HG03565 (cell line): ENCODE measurements at regions not wholly inside any gene's neighbourhood (a gene's known extent, or its start where the extent isn't known, plus 50 kb on each side); places are given as distances from the start of the nearest gene placed in this dataset.

ENCODE experiments used
- ATAC-seq: cut with Tn5 transposase; IDR thresholded peaks from one replicate; pipeline ENCODE4 v1.9.1; 2021; ENCODE audit warnings: mild to moderate bottlenecking, moderate library complexity; ENCODE audit not compliant: unreplicated experiment

DNA sequence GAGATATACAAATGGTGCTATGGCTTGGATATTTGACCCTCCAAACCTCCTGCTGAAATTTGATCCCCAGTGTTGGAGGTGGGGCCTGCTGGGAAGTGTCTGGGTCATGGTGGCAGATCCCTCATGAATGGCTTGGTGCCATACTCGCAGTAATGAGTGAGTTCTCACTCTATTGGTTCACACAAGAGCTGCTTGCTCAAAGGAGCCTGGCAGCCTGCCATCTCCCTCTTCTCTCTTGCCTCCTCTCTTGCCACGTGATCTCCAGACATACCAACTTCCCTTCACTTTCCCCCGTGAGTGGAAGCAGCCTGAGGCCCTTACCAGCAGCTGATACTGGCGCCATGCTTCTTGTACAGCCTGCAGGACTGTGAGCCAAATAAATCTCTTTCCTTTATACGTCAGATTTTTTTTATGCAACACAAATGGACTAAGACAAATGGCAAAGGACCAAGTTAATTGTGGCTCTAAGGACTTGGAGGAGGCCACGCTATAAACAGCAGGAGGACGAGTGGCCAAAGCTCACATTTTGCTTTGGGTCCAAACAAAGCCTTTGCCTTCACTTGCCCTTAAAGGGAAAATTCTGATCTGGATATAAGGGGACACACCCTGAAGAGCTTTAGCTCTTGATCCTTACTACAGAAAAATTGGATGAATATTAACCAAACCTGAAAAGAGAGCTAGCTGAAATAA is 214.7 kb downstream of the SS18 start:
- no peak for ATAC-seq

DNA sequence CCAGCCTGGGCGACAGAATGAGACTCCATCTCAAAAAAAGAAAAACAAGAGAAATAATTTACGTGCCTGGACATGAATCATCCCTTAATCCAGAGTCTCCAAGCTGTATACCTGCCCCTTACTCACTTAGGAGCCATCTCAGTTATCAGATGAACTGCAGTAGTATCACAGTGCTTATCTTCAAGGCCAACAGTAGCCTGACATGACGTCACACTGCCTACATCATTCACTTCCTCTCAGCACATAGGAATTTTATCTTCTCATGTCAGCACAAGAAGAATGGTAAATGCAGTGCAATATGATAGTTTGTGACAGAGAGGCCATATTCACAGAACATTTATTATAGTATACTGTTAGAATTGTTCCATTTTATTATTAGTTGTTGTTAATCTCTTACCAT is 216.6 kb downstream of the SS18 start:
- ATAC-seq = no peak

DNA sequence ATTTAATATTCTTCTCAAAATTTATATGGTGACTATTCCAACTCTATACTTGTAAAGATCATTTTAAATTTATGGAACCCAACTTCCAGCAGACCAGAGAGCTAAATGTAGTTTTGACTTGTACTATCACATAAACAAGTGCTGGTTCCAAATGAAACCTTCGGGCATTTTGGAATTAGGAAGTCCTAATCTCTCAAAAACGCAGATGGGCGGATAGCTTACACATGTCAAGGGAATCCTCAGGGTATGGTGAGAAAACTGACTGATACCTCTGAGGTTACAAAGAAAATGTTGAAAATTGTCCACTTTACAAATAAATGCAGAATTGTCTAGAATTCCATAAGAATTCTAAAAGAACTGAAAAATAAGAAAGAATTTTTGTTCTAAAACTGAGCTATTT is 224.1 kb downstream of the SS18 start:
- no peak for ATAC-seq

DNA sequence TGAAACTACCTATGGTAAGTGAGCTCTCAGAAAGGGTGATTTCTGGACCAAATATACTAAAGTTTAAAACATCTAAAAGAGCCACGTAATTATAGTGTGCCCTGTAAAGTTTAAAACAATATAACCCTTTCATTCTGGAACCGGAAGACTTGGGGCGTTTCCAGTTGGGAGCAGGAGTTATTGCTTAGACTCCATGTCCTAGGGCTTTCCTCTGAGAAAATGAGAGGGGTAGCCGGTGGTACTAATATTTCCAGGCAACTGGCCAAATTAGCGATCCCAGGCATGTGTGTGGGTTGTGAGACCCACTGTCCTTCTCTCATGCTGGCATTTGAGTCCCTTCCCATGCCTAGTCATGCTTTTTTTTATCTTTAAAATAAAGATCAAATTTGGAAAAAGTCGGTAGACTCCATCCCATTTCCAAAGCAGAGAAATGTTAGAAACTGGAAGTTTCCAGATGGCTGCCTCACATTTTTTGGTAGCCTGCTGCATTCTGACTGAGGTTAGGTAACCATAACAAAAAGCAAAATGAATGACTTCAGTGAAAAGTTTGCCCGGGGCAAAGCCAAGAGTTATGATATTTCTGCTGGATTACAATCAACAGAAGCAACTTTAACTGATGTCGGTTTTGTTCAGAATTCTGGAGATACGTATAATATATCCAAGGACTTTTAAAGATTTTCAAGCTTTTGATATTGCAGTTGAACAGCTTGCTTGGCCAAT is 227.4 kb downstream of the SS18 start:
- no peak for ATAC-seq

DNA sequence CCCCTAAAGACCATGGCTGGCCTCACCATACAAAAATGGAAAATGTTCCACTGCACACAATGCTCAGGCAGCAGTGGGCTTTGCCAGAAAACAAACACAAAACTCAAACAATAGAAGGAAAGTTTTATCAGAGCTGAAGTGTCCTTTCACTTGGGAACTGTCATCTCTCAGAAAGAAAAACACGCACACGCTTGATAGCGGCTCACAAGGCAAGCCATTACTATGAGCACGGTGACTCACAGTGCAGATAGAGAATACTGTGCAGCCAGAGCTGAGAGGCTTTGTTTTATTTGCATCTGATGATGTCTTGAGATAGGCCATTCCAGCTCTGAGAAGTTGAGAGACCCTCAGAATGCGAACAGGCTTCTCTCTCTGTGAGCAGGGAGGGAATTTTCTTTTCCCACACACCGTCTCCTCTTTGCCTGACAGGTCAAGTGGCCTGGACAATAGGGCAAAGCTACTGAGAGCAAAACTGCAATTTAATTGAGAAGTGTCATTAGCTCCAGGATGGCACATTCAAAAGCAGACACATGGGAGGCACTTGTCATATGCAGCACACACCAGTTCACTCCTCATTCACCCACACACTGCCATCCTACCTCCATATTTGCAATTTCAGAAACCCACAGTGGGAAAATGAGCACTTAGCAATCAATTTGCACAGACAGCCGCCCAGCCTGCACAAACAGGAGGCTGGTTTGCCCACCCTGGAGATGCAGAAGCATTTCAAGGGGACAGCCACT is 236.6 kb downstream of the SS18 start:
- ATAC-seq = no peak

DNA sequence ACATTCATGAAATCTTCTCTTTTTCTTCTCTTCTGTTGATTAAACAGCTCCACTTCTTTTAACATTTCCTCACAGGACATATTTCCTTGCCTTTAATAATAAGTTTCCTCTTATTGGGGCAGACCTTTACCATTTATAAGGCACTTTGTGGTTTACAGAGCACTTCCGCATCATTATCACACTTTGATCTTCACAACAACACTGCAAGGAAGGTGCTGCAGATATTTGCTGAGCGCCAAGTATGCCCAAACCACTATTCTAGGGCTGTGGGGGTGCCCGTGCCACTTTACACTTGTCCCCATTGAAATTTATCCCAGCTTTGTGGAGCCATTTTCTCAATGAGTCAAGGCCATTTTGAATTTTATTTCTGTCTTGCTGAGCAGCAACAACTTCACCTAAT is 246.6 kb downstream of the SS18 start:
- ATAC-seq = no peak

DNA sequence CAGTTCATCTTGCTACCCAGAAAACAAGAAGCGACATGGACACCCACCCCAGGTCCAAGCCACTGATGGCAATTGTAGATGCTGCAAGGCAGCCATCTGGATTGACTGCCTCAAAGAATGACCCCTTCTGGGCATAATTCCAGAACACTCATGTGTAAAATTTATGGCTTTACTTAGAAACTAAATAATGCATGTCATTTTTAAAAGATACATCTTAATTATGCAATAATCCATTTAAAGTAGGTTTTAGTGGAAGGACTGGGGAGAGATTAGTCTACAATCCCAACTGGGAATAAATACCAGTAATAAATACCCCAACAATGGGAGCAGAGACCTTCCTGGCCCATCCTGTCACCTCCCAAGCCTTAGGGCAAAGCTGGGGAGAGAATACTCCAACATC is 247.7 kb downstream of the SS18 start:
- ATAC-seq = no peak

DNA sequence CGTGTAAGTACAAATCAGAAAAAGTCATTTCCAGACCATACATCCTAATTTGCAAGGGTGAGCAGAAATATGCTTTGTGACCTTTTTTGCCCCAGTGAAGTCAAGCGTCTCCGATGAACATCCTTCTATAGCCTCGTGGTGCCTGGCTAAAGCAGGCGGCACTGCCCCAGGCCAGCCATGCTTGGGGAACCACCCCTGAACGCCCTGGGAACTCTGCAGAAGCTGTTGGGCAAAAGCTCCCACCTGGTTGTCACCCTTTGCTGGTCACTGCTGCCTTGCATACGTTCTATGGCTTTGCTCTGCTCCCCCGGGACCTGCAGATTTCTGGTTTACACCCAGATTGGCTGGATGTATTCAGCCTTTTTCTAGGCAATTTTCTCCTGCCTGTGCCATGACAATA is 256.4 kb downstream of the SS18 start:
- no peak for ATAC-seq

DNA sequence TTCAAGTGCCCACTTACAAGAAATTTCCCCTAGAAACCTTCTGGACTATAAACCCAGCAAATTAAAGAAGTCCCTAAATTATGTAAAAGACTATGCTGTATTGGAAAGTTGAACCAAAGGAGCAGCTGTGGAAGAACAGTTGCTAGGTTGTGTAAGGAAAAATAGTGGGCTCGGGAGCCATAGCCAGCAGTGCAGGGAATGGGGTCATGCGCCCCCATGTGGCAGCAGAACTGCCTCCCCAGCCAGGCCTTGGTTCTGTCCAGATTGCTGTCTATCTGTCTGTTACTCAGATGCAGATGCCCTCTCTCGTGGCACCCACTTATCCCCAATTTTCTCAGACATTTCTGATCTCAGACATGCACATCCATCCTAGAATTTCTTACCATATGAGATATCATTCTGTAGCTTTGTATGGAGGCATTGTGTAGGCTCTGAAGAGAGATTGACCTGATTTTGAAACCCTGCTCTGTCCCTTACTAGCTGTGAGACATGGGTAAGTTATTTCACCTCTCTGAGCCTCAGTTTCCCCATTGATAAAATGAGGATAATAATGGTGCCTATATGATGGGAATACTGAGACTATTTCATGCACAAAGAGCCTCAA is 258.3 kb downstream of the SS18 start:
- no peak for ATAC-seq

DNA sequence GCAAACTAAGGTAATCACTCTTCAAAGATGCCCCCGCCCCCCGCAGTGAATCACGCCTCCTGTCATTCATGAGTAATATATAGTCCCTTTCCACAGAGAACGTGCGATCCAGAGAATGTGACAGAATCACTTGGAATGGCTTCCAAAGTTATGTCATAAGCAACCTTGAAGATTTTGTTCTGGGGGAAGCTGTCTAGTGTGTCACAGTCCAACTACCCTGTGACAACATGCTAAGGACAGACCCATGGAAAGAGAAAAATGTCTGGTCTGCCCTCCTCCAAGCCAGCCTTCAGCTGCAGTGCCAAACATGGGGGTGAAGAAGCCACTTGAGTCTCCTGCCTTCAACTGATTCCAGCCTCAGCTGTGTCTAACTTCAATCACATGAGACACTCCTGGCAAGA is 259.1 kb downstream of the SS18 start:
- ATAC-seq = no peak

DNA sequence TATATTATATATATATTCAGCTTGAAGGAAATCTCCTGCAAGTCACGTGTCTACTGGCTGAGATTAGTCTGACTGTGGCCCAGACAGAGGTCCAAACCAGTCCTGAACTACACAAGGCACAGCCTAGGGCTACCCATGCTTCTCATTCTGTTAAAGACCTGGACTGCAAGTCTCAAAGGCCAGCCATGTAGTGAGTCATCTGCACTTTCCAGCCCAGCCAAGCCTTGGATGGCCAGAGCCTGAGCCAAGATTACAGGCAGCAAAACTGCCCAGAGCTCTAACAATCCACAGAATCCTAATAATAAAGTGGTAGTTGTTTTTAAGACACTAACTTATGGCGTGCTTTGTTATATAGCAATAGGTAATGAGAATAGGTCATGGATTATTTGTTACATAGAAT is 259.6 kb downstream of the SS18 start:
- no peak for ATAC-seq

DNA sequence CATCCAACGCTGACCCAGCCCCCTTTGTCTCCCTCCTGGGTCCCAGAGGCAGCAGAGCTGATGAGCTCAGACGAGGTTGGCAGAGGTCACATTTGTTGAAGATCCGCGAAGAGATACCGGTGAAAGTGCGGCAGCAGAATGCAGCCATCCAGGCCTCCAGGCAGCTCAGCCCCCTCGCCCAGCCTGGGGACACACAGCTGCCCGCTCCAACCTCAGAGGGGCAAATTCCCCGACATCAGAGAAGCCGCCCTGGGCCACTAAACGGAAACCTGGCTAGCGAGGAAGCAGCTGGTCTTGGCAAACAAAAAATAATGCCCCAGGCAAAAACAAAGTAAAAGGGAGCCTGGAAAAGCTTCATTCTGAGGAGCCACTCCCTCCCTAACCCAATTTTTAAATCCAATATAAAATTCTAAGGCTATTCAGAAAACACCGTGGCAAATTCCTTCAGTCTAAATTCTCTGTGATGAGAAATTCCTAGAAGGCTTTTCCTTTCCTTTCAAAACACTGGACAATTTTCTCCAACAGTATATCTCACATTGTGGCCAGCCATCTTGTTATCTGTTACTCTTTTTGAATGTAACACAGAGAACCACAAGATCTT is 262.4 kb downstream of the SS18 start:
- no peak for ATAC-seq

DNA sequence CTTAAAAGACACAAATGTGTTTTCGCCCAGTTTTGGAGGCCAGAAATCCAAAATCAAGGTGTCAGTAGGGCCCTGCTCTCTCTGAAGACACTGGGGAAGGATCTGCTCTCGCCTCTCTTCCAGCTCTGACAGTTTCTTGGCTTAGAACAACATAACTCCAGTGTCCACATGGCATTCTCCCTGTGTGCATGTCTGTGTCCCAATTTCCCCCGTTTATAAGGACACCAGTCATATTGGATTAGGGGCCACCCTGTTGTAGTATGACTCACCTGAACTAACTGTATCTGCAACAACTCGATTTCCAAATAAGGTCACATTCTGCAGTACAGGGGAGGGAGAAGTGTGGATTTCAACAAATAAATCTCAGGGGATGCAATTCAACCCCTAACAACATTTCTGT is 263.2 kb downstream of the SS18 start:
- no peak for ATAC-seq

DNA sequence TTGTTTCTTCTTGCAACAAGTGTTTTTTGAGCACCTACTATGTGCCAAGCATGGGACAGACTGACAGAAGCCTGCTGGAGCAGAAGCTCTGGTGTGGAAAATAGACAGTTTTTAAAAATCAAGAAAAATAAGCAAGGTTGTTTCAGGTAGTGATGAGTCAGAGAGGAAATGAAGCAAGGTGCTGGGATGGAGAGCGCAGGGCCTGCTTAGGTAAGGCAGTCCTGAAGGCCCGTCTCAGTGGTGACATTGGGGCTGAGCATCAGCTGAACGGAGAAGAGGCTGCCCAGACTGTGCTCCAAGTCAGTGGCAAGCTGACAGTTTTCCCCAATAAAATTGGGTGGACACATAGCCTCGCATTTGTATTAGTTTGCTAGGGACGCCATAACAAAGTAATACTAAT is 263.6 kb downstream of the SS18 start:
- ATAC-seq = no peak

DNA sequence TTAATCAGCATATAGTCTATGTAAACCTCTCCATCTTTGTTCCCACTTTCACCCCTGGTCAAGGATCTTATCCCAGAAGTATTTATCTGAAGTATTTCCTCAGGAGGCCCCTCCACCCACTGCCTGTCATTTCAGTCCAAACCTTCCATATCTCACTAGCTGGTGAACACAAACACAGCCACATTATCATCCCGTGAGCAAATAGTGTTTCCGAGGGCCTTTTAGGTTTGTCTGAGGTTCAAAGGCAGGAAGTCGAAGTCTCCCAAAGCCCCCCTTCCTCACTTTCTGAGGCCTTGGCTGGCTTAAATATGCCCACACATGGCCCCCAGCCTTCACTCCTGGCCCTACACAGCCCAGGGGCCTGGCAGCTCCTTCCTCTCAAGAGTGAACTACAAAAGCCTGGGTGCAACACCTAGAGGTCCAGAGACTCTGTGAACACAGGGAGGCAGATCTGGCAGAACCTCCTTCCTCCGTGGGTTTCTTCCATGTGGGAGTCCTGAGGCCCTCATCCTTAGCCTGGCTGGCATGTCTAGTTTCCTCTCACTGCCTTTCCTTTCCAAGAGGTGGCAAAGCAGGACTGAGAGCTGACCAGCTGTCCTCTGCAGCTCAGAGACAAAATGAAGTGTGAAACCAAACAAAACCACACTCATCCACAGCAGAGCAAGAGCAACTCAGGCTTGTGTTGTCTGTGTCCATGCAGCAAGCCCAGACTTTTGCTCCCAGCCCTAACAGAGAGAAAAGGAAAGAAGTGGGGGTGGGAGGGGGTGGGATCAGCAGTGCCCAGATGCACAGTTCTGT is 264.2 kb downstream of the SS18 start:
- no peak for ATAC-seq

DNA sequence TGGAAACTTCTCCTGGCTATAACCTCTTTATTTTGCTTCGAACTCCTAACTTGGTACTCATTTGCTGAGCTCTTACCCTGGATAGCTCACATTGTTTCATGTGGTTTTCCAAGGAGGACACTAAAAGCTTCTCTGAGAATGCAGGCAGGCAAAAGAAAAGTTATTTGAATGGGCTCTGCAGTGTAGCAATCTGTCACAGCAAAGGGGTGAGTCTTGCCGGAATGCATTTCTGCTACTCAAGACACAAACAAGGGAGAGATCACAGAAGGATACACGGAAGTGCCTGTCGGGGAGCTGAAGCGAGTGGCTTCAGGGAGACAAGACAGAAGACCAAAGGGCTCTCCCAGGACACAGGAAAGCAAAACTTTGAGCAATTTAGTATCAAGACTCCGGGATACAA is 265.4 kb downstream of the SS18 start:
- no peak for ATAC-seq

DNA sequence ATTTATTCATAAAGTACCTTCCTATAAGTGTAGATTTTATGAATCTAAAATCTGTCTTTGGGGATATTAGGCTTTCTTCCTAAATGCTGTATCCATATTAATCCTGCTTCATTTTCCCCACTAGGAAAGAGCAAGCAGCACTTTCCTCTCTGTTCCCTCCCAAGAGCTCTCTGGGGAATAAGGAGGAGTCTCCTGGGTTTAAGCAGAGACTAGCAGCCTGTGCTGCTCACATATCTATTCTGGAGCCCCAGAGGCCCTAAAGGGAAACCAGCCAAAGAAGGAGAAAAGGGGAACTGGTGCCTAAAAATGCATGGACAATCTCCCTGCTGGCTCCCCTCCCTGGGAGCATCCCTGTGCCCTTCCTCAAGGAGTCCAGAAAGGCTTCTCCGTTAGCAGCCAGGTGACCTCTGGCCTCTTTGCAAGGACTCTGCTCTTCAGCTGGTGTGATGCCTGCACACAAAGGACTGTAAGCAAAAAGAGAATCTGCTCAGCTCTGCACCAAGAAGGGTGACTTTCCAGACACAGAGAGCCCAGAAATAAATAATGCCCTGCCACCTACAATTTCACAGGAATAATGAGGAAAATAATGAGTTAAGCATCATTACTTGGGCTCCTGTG is 270.6 kb downstream of the SS18 start:
- no peak for ATAC-seq

DNA sequence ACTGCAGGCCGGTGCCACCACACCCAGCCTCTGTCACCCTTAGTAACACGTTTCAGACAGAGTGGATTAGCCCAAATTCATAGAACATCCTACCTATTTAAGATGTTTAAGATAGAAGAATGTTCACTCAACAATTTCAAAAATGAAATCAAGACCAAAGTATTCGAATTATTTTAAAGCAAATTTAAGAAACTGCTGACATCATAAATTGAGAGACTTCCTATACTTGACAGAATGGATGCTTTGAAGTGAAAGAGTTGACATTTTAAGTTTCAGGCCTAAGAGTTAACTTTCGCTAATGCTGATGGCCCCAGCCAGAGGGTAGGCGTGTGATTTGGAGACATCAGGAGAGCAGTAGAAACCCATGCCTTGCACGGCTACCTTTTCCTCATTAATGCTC is 271.9 kb downstream of the SS18 start:
- no peak for ATAC-seq

DNA sequence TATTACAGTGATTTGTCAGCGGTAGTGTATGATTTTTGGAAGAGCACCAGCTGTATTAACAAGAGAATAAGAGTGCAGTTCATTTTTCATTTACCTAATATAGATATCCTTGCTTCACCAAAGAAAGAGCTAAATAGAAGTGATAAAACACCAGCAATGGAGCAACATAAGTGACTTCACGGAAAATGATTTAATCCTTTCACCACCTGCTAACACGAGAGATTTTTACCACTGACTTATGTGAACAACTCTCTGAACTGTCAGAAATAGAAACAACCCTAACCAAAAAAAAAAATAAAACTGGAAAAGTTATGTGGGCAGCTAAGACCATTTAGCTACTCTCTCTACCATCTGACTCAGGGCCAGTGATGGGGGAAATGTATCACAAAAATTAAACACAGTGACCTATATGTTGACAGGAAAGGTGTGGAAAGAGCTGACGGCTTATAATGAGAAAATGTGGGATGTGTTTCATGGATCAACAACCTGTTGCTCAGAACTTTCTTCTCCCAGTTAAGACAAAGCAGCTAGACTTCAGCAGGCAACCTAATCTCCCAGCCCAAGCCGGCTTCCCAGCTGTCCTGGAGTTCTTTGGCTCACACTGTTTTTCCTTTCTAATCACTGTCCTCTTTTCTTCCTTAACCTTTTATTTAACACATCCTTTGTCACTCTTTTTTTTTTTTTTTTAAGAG is 272.7 kb downstream of the SS18 start:
- ATAC-seq = no peak

DNA sequence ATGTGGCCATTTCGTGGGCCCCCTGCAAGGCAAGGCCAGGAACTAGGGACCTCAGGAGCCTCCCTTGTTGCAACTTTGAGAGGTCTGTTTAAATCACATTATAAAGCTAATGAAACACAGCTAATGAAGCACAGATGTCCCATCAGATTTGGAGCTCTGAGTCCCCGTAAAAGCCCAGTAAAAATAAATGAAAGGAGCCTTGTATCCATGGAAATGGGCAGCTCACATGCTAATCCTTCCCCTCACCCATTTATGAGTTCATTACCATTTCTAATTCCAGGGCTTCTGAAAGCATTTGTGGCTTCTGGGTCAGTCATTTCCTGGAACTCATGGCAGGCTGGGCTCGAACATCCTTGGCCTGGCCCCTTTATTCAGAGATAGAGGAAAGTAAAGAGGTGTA is 274.8 kb downstream of the SS18 start:
- ATAC-seq = no peak
